ENCODE measurements at regions not wholly inside any gene's neighbourhood (a gene's known extent, or its start where the extent isn't known, plus 50 kb on each side); places are given as distances from the start of the nearest gene placed in this dataset.

DNA sequence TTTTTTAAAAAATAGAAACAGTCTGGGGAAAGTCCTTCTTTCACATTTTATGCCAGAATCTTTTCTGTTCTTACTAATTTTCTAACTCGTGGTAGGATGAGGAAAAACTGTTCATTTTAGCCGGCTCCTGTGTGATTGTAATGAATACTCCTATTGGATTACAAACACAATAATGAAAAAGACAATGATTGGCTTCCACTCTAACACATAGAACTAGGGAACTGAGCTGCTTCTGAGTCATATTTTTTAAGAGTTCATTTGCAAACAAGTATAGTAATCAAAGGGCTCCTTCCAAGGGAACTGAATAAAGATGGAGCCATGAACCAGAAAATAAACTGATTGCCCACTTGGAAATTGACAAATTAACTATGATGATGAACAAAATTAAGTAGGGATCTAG, 265.3 kb upstream of the TCF21 start:
- TF ChIP-seq, protein P1, sequence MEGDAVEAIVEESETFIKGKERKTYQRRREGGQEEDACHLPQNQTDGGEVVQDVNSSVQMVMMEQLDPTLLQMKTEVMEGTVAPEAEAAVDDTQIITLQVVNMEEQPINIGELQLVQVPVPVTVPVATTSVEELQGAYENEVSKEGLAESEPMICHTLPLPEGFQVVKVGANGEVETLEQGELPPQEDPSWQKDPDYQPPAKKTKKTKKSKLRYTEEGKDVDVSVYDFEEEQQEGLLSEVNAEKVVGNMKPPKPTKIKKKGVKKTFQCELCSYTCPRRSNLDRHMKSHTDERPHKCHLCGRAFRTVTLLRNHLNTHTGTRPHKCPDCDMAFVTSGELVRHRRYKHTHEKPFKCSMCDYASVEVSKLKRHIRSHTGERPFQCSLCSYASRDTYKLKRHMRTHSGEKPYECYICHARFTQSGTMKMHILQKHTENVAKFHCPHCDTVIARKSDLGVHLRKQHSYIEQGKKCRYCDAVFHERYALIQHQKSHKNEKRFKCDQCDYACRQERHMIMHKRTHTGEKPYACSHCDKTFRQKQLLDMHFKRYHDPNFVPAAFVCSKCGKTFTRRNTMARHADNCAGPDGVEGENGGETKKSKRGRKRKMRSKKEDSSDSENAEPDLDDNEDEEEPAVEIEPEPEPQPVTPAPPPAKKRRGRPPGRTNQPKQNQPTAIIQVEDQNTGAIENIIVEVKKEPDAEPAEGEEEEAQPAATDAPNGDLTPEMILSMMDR (IDR thresholded peaks at IDR 0.05; ENCODE audit: control insufficient read depth, insufficient read depth, low read depth, low read length, missing control alignments), result no peak
- no peak overlapping the region for H3K4me3 ChIP-seq (ENCODE audit: control insufficient read depth, low read depth, low read length)

DNA sequence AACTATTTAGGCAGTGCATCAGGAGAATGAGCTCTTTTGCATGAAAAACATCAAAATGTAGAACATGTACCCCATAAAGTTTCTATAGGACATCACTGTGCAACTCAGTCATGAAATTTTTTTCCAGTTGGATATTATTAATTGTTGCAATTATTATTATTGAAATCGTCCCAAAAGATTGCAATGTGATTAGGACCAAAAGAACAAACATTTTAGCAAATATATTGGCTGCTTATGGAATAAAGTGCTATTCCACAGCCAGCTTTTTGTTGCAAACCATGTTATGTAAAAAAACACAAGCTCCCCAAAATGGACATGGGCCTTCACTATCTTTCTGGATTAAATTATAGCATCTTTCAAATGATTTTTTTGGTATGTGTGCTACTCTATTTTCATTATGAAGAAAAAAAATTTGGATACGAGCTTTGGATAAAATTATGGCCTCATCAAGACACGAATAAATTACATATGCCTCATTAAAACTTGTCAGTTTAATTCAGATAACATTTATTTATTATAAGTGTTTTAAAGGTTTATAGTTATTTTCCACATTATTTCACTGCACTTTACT, 262.7 kb upstream of the TCF21 start:
- TF ChIP-seq, protein P1 (IDR thresholded peaks at IDR 0.05; ENCODE audit: control insufficient read depth, insufficient read depth, low read depth, low read length, missing control alignments), result no peak

More for the DNA sequence above, 265.3 kb upstream of the TCF21 start:
- DNase-seq (ENCODE audit: low read depth), result no peak

DNA sequence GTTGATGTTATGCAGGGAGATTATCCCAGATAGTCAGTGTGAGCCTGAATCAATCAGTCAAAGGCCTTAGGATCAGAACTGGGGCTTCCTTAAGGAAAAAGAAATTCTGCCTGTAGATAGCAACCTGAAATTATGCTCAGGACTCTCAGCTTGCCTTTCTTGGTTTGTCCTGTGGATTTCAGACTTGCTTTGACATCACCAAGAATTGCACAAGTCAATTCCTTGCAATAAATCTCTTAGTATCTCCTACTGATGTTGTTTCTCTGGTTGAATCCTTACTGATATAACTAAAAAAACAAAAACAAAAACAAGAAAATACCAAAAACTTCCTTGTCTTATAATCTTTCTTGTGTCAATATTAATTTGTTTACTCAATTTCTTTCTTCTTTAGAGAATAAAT, 258.9 kb upstream of the TCF21 start:
- TF ChIP-seq, protein P1 (IDR thresholded peaks at IDR 0.05; ENCODE audit: control insufficient read depth, insufficient read depth, low read depth, low read length, missing control alignments), result no peak
- DNase-seq (ENCODE audit: low read depth), result no peak
- no peak overlapping the region for H3K4me3 ChIP-seq (ENCODE audit: control insufficient read depth, low read depth, low read length)

More for the DNA sequence above, 262.7 kb upstream of the TCF21 start:
- H3K4me3 ChIP-seq (ENCODE audit: control insufficient read depth, low read depth, low read length), result no peak overlapping the region
- DNase-seq (ENCODE audit: low read depth), result no peak

DNA sequence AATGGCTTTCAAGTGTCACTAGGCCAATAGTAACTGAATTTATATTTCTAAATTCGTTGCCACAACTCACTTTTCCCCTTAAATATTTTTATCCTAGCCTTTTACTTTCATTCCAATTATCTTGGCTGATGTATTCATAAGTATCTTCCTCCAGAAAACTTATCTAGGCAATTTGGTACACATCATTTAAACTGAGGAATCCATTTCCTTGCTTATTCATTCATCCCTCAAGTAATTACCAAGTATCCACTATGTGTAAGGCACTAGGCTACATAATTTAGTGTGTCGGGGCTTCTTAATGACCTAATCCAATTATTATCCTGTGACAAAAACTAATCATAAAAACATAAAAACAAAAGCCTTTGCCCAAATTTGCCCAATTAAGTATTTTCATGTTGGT, 258.3 kb upstream of the TCF21 start:
- no peak for DNase-seq (ENCODE audit: low read depth)
- TF ChIP-seq, protein P1 (IDR thresholded peaks at IDR 0.05; ENCODE audit: control insufficient read depth, insufficient read depth, low read depth, low read length, missing control alignments), result no peak
- no peak overlapping the region for H3K4me3 ChIP-seq (ENCODE audit: control insufficient read depth, low read depth, low read length)

DNA sequence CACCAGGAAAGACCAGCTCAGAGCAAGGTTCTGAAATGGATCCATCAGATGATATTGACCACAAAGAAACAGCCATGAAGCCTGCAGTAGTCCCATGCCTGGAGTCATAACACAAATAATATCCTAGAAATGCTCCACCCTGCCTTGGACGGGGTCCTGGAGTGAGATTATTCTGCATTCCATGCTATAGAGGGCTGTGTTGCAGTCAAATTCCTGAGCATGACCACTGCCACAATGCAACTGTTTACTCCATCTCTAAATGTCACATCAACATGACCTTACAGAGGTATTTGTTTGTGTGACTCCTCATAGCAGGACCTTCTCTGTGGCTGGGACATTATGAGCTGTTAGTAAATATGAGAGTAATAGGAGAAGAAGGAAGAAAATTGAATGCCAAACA, 257.5 kb upstream of the TCF21 start:
- H3K4me3 ChIP-seq (ENCODE audit: control insufficient read depth, low read depth, low read length), result no peak overlapping the region
- DNase-seq (ENCODE audit: low read depth), result no peak
- TF ChIP-seq, protein P1 (IDR thresholded peaks at IDR 0.05; ENCODE audit: control insufficient read depth, insufficient read depth, low read depth, low read length, missing control alignments), result peak; percentile 16

DNA sequence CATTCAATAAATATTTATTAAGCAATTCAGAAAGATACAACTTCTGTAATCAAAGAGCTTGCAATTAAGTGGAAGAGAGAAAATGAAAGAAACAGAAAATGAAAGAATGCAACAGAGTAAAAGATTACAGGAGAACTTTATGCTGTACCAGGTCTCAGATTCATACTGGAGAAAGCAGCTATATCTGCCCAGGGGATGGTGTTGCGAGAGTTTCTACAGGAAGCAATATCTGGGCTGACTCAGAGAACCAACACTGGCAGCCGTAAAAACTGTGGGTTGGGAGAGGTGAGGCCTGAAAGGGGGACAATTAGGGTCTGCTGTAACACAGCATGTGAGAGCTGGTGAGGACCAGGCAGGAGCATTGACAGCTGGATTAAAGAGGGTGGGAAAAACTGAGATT, 256.7 kb upstream of the TCF21 start:
- no peak for DNase-seq (ENCODE audit: low read depth)
- no peak overlapping the region for H3K4me3 ChIP-seq (ENCODE audit: control insufficient read depth, low read depth, low read length)
- TF ChIP-seq, protein P1 (IDR thresholded peaks at IDR 0.05; ENCODE audit: control insufficient read depth, insufficient read depth, low read depth, low read length, missing control alignments), result no peak

DNA sequence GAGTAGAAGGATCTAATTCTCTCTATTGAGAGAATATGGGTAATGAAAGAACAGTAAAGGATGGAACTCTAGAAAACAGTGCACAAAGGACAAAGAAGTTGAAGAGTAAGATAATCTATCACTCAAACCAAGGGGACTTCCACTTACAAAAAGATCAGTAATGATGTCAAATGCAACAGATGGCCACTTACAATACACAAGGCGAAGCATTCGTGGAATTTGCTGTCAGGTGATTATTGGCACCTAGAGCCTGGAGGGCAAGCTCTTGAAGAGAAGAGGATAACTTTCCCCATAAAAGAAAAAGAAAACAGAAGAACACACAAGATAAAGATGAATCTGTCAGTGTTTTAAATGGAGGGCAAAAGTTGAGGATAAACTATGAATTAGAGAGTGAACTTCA, 256.0 kb upstream of the TCF21 start:
- DNase-seq (ENCODE audit: low read depth), result no peak
- no peak overlapping the region for H3K4me3 ChIP-seq (ENCODE audit: control insufficient read depth, low read depth, low read length)
- TF ChIP-seq, protein P1 (IDR thresholded peaks at IDR 0.05; ENCODE audit: control insufficient read depth, insufficient read depth, low read depth, low read length, missing control alignments), result no peak

Measured in AG09309 (cell line).